Astrocyte of the cerebellum (primary cell): ENCODE measurements at regions not wholly inside any gene's neighbourhood (a gene's known extent, or its start where the extent isn't known, plus 50 kb on each side); places are given as distances from the start of the nearest gene placed in this dataset.

Source experiments
- DNase-seq: peaks from one replicate; pipeline ENCODE4 v3.0.0-alpha.2; 2011; ENCODE audit warnings: low read depth
- H3K4me3 ChIP-seq: 2 replicates; pipeline ENCODE4 v1.5.1; 2011; ENCODE audit warnings: mild to moderate bottlenecking, low read depth, low read length, moderate library complexity
- CTCF ChIP-seq: IDR thresholded peaks from 2 replicates; pipeline ENCODE4 v1.5.1; 2012; ENCODE audit warnings: low read length, low read depth, moderate library complexity, mild to moderate bottlenecking; ENCODE audit errors: missing control alignments
- in situ Hi-C: cut with HindIII; loops from 2 replicates; pipeline ENCODE4 v1.10.0; 2017; ENCODE audit warnings: low sequenced_read_pairs

GRCh38 chr3:89971329-89971728 is 863.9 kb downstream of the EPHA3 start:
- no peak overlapping the region for H3K4me3 ChIP-seq
- no peak for DNase-seq
- in situ Hi-C loops: no loop called here
- TF ChIP-seq CTCF: no peak

- H3K4me3 ChIP-seq: no peak overlapping the region
- DNase-seq: no peak
- in situ Hi-C loops: no loop called here
- no peak for TF ChIP-seq CTCF
These were observed 865.7 kb downstream of the EPHA3 start for GRCh38 chr3:89973156-89973555.

GRCh38 chr3:89974903-89975519 is 867.6 kb downstream of the EPHA3 start:
- no peak overlapping the region for H3K4me3 ChIP-seq
- in situ Hi-C loops: no loop called here
- no peak for DNase-seq
- TF ChIP-seq CTCF: no peak

GRCh38 chr3:89983449-89983848 is 876.0 kb downstream of the EPHA3 start:
- no peak overlapping the region for H3K4me3 ChIP-seq
- DNase-seq: no peak
- in situ Hi-C loops: no loop called here
- no peak for TF ChIP-seq CTCF

- in situ Hi-C loops: no loop called here
- no peak for DNase-seq
- no peak for TF ChIP-seq CTCF
- no peak overlapping the region for H3K4me3 ChIP-seq
These were observed 897.9 kb downstream of the EPHA3 start for GRCh38 chr3:90005281-90005847.

- in situ Hi-C loops: no loop called here
- TF ChIP-seq CTCF: no peak
- no peak overlapping the region for H3K4me3 ChIP-seq
- DNase-seq: no peak
These were observed 900.5 kb downstream of the EPHA3 start for GRCh38 chr3:90007778-90008499.
